DMS 273 (cell line): ENCODE measurements at regions not wholly inside any gene's neighbourhood (a gene's known extent, or its start where the extent isn't known, plus 50 kb on each side); places are given as distances from the start of the nearest gene placed in this dataset.
"Not testable (repeated sequence)": the region's sequence is repeated elsewhere in the genome, so short reads cannot be mapped to it uniquely, and the experiment has no call there.

Source experiments
- DNase-seq: peaks from one replicate; lab custom pipeline; 2025; ENCODE audit not compliant: unreplicated experiment; lab: John Stamatoyannopoulos, UW

- DNase-seq = no peak
These were observed 270.7 kb upstream of the SOX9 start for GRCh38 chr17:71849783-71850768.

GRCh38 chr17:71850812-71851211, 270.0 kb upstream of the SOX9 start:
- DNase-seq = no peak

DNA sequence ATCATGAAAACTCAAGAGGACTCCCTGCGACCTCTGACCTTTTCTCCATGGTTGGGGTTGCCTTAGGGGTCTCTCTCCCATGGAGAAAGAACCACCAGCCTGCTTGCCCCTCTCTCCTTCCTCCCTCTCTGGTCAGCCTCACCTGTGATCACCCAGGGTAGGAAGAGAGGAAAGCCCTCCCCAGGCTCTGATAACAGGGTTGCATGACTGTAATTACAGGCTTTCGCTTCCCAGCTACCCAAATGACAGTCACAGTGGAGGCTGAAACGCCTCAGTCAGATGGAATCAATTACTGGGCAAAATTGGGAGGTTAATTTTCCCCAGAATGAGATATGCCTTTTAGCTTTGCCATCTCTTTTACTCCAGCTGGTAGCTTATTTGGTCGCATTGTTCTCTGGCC, 265.8 kb upstream of the SOX9 start:
- no peak for DNase-seq

GRCh38 chr17:71864755-71865154, 256.1 kb upstream of the SOX9 start:
- no peak for DNase-seq

DNA sequence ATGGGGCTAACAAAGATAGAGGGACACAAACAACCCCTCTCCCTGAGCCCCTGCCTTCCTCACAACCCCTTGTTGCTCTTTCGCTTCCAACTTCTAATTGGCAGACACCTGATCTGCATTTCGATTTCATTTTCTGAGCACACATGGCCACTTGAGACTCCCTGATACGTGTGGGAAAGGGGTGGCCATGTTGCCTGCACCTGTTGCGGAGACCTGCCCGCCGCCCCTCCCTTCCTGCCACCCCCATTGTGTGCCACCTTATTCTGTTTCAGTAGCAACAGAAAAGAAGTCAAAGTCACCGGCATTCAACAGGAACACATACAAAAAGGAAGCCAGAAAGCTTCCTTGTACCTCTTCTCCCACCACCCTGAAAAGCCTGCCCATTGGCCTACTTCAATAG, 254.7 kb upstream of the SOX9 start:
- no peak for DNase-seq

DNA sequence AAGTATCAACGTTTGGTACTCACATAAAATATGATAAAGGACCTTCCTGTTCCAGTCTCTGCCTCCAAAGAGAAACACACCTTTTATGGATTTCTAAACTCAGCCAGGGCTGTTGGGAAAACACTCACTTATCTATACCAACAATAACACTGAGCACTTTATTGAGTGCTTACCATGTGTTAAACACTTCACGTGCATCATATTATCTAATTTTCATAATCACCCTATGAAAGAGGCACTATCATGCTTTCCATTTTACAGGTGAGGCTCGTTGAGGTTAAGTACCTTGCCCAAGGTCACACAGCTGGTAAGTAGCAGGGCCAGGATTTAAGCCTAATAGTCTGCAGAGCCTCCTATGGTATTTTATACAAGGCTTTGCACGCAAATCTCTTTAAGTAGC, 251.5 kb upstream of the SOX9 start:
- DNase-seq = no peak

DNA sequence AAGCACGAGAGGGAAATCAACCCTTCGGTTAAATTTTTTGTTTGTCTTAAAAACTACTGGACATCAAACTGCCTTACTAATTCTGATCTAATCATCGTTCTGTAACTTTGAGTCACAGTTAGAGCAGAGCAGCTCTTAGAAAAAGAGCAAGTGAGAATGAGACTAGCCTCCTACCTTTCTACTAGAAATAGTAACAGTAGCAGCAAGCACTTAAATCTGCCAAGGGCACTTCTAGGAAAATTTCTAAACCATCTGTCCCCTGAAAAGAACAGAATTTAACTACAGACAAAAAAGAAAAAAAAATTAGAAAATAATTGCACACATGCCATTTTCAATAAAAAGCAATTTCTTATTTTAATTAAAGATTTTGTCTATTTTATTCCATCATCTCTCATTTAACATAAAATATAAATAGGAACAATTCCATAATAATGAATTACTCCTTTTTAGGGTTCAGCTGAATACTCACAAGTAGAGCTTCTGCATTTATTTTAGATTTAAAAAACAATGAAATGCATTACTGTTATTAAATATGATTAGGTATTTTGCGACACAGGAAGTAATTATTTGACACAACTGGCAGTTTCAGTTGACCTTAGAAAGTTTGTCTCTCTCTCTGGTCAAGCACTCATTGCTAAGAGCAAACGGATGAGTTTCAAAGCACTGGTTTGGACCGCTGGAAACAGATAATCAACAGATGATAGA, 250.8 kb upstream of the SOX9 start:
- DNase-seq = no peak

DNA sequence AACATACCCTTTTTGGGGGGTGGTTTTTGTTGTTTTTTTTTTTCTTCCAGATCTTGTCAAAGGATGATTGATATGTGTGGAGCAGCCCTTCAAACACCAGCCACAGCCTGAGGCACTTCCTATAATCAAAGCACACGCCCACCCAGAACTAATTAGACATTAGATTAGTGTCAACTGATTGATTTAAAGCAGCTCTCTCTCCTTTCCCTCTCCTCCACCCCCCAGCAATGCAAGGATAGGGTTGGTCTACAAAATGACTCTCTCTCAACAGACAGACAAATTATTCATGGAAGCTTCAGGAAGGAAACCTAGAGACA, 250.3 kb upstream of the SOX9 start:
- no peak for DNase-seq

- DNase-seq = no peak
These were observed 247.9 kb upstream of the SOX9 start for GRCh38 chr17:71872843-71873485.

DNA sequence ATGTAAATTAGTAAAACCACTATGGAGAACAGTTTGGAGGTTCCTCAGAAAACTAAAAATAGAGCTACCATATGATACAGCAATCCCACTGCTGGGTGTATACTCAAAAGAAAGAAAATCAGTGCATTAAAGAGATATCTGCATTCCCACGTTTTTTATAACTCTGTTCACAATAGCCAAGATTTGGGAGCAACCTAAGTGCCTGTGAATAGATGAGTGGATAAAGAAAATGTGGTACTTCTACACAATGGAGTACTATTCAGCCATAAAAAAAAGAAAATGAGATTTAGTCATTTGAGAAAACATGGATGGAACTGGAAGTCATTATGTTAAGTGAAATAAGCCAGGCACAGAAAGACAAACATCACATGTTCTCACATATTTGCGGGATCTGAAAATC, 246.0 kb upstream of the SOX9 start:
- not testable (repeated sequence) for DNase-seq

- DNase-seq = no peak
These were observed 242.5 kb upstream of the SOX9 start for GRCh38 chr17:71878271-71878670.

GRCh38 chr17:71878998-71879397, 241.8 kb upstream of the SOX9 start:
- no peak for DNase-seq

DNA sequence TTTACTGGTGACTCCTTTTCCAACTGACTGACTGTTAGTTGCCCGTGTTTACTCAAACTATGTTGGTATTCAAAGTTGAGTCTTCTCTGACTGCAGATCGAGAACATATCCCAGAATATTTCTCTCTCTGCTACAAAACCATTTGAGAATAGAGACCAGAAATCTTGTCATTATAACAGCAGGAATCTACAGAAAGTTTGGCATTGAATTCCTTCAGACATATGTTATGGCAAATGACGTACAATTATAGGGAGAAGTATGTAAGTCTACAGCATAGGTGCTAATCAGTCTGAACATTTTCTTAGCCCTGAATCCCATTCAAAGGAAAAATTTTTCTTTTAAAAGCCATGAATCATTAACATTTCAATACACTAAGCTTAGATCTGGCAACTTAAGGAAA, 239.8 kb upstream of the SOX9 start:
- no peak for DNase-seq

GRCh38 chr17:71881581-71881980, 239.2 kb upstream of the SOX9 start:
- no peak for DNase-seq

GRCh38 chr17:71883258-71883657, 237.6 kb upstream of the SOX9 start:
- no peak for DNase-seq

- no peak for DNase-seq
These were observed 237.0 kb upstream of the SOX9 start for GRCh38 chr17:71883845-71884244.

GRCh38 chr17:71885662-71886061, 235.2 kb upstream of the SOX9 start:
- no peak for DNase-seq

GRCh38 chr17:71899317-71899716, 221.5 kb upstream of the SOX9 start:
- DNase-seq = no peak

GRCh38 chr17:71900621-71901229, 220.1 kb upstream of the SOX9 start:
- DNase-seq = no peak

GRCh38 chr17:71902894-71903506, 217.8 kb upstream of the SOX9 start:
- no peak for DNase-seq

GRCh38 chr17:71905376-71906031, 215.3 kb upstream of the SOX9 start:
- no peak for DNase-seq
